ENCODE measurements at regions not wholly inside any gene's neighbourhood (a gene's known extent, or its start where the extent isn't known, plus 50 kb on each side); places are given as distances from the start of the nearest gene placed in this dataset.

DNA sequence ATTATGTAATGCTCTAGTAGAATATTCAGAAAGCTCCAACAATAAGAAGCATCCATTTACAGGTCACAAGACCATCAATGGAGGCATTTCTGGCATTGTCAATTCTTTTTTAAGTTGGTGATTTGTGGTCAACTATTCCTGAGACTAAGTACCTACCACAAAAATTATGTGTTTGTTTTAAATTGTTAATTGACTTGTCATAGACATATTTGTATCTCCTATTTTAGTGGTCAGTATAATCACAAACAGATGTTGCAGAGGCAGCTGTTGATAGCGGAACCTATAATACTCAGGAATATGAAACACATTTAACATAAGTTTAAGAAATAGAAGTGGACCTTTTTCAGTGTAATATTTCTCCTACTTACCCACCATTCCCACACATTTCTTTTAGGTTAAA, 430.1 kb downstream of the CCDC85A start:
- DNase-seq (ENCODE audit: low read depth in 3 of 3) = no peak

DNA sequence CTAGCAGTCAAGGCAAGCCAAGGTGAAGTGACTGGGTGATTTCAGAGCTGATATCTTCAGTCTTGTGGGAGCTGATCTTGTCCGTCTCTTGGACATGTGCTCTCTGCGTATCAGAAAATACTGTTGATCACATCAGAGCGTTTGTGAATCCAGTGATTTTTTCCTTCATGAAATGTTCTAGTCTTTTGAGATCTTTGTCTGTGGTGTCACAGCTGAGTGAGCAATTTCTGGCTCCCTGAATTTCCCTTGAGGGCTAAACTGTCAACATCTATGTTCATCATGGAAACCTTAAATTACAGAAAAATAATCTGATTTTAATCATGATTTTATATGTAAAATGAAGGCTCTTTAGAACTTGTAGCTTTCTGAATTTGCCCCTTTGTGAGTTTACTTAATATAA, 432.0 kb downstream of the CCDC85A start:
- DNase-seq (ENCODE audit: low read depth in 3 of 3) = no peak

DNA sequence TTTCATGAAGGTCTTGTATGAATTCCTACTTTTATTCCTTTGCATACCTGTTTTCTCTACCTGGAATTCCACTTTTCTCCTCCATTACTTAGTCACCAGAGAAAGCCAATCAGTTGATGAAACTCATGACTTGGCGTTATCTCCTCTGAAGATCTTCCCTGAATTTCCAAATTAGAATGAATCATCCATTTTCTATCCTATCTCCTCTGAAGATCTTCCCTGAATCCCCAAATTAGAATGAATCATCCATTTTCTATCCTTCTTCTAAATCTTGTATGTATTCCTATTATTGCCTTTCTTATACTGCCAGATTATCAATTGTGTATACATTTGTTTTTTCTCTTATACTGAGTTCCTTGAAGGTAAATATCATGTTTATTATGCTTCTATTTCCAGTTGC, 440.4 kb downstream of the CCDC85A start:
- DNase-seq (ENCODE audit: low read depth in 3 of 3) = no peak

DNA sequence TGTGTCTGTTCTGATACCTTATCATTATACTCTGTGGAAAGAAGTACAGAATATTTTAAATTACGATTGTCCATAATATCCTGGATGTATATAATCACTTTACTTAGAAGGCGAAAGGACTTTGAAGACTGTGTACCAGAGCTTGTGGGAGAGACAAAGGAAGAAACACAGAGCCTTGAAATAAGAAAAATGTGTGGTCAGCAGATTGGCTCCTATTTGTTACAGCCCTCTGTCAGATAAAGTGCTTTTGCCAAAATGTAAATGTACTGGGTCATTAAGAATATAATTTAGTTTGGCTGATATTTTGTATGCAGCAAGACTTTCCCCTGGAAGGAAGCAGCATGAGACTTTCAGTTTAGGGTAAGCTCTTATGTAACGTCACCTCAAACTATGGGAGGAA, 443.1 kb downstream of the CCDC85A start:
- no peak for DNase-seq (ENCODE audit: low read depth in 3 of 3)

DNA sequence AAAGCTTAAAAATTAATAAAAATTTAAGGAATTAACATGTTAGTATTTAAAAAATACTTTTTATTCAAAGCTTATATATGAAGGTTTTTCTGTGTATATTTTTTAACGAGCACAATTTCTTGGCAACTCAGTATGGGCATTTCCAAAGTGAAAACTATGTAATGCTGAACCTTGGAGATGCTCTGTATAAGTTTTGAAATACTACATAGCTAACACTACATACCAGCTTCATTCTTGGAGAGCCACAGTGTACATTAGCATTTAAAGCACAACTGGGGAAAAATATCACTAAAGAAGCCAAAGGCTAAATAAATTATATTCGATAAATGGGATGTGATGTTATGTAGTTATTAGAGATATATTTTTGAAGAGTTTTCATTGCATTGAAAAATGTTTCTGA, 446.5 kb downstream of the CCDC85A start:
- no peak for DNase-seq (ENCODE audit: low read depth in 3 of 3)

DNA sequence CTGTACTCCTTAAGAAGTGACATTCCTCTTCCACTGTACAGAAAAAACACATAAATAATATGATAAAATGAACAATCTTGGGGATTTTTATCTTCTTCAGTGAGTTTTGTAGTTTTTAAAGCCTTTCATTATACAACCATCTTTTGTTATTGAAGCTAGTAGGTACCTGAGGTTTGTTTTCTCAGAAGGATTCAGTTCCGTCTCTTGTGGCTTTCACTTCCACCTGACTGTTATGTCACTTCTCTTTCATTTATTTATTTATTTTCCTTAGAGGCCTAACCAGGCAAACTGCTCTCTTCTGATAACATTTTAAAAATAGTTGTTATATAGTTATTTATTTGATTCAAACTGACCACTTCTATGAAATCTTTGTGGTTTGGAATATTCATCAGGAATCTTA, 464.2 kb downstream of the CCDC85A start:
- DNase-seq (ENCODE audit: low read depth in 3 of 3) = no peak

DNA sequence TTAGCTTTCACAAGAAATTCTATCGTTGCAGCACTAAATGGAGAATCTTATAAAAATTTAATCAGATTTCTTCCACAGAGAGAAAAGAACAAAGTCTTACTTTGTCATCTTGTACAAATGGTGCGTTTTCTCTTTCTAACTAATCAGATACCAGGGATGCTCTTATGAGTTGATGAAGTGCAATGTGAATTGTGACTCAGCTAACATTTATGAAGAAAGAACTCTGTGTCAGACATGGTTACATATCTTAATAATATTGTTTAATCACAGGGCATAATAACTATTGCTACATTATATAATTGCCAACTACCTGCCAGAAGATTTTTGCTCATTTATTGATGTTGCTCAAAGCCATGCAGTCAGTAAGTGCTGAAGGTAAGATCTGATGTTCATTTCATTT, 465.0 kb downstream of the CCDC85A start:
- DNase-seq (ENCODE audit: low read depth in 3 of 3) = no peak

DNA sequence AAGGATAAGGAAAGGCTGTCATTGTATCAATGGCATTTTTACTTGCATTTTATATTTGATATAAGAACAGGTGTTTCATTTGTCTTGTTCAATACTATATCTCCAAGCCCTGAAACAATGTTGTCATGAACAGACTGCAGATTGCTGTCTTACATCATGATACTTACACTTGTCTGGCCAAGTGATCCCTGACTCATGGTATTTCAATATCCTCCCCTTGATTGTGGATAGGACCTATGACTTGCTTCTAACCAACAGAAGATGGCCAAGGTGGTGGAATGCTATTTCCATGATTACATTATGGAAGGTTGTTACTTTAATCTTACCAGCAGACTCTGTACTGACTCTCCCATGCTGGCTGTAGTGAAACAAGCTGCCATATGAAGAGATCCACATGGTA, 471.1 kb downstream of the CCDC85A start:
- DNase-seq (ENCODE audit: low read depth in 3 of 3) = no peak

DNA sequence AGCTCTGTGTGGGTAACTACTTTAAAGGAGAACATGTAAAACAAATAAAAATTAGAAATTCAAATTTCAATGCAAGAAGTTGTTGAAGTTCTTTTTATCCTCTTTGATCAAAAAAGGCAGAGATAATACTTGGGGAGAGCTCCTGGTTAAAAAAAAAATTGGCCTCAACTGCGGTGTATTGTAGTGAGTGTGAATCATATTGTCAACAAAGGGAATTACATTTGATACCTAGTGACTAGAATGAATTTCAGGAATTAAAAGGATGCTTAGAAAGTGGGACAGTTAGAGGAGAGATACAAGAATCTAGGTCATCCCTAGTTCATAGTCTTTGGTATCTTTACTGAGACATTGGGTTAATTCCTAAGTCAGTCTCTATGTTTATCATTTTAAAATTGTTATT, 473.0 kb downstream of the CCDC85A start:
- DNase-seq (ENCODE audit: low read depth in 3 of 3) = no peak

DNA sequence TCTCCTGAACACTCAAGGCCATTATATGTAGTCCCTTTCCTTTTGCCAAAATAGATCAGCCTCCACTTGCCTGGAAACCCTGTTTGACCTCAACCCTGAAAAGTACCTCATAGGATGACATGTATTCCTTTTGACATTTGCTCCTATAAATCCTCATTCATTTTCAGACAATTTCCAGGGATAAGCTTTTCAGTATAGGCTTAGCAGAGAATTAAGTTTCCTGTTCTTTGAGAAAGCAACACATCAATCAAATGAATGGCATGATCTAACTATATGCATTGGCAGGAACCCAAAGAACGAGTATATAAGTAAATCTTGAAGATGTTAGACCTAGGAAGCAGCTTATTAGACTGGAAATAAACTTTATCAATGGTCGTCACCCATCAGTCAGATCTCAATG, 483.0 kb downstream of the CCDC85A start:
- no peak for DNase-seq (ENCODE audit: low read depth in 3 of 3)

DNA sequence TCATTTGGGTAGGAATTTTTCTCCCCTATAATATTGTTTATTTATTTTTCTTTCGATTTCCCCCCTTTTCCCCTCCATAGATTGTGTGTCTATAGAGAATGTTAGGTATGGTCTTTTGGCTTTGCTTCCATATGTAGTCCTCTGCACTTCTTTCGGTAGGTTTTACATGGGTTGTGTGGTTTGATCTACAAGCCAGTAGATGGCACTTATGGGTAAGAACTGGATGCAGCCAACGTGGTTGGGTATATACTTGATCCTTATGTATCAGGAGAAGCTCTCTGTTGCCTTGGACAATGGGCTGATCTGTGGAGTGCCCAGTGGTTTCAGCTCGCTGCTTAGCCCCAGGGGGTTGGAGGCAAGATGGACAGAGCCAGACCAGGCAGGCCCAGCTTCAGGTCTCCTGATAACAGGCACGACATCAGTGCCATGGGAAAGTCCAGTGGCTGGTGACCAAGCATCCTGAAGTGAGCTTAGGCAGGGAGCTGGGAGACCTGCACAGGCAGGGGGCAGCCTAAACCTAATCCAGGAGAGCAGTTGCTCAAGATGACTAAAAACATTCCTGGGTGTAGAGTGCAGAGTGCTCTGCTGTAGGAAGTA, 488.3 kb downstream of the CCDC85A start:
- no peak for DNase-seq (ENCODE audit: low read depth in 3 of 3)

DNA sequence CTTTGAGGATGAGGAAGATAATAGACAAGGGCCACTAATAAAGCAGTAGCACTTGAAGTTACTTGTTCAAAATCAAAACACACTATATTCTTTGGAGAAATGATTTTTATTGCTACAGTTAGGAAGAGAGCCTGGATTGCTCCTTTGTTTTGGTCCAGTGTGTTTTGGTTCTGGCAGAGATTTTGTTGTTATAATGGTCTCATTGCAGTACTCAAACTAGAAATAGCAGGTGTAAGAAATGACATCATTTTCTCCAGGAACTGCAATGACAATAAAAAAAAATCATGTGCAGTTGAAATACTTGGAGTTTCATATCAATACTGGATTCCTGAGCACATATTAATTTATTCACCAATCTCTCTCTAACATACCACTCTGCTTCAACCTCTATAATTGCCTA, 490.3 kb downstream of the CCDC85A start:
- no peak for DNase-seq (ENCODE audit: low read depth in 3 of 3)

DNA sequence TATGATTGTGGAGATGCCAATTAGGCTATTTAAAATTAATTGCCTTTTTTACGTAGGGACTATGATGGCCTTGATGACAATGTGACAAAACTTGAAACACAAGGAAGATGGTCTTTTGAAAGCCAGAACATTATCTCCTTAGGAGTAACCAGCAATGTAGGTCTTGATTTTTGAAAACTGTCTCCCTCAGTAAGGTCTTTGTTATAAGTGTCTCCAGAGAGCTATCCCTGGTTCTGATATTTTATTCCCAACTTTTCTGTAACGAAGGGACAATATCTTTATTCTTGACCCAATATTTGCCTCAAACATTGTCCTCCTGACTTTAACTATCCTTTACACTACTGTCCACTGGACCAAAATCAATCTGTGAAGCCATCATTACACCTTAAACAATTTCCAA, 493.2 kb downstream of the CCDC85A start:
- no peak for DNase-seq (ENCODE audit: low read depth in 3 of 3)

DNA sequence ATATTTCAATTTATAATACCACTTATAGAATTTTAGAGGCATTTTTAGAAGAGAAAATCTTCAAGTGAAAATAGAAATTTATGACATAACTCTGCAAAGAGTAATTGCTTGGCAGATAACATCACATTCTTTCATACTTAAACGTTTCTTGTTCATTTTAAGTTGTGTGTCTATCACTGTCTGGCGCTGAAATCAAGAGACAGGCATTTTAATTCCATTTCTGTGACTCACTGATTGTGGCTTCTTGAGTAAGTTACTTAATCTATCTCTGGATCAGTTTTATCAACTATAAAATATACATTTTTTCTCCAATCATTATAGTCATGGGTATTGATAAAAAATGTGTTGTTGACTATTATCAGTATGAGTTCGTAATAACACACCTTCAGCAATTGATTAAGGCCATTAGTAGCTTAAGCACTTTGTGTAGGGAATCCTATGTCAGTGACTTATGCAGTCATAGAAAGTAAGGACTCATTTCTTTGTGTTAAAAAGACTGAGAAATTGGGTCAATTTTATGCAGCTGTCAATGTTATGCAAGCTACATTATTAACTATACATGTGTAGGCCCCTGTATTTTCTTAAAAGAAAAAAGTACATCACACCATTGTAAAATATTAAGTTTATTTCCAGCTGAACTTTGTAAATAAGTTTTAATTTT, 497.3 kb downstream of the CCDC85A start:
- no peak for DNase-seq (ENCODE audit: low read depth in 3 of 3)

DNA sequence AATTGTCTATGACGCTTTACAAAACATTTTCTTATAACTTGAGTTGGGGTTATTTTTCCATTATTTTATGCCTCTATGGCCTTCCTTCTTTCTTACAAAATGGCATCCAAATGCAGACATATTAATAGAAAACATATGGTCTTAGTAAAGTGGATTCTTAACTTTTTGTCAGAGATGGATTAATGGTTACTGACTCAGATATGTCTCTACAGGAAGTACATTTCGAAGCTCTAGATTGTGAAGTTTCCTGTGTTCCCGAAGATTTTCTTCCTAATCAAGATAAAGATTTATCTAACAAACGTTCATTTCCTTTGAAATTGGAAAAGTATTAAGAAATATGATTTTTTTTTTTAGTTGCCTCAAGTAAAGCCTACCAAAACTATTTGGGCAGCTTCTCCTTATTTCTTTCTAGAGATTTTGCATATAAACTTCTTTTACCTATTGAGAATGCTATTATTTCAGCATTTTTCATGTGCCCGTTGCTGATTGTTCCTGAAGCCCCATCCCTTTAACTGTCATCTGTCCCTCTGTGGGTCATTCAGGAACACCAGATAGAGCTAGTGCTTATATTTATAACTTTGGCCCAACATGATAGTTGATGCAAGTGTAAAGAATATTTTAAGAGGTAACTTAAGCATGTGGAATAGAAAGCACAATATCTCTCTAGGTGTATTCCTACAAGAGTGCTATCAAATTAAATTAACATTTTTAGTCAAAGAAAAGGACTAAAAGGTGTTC, 498.0 kb downstream of the CCDC85A start:
- no peak for DNase-seq (ENCODE audit: low read depth in 3 of 3)

DNA sequence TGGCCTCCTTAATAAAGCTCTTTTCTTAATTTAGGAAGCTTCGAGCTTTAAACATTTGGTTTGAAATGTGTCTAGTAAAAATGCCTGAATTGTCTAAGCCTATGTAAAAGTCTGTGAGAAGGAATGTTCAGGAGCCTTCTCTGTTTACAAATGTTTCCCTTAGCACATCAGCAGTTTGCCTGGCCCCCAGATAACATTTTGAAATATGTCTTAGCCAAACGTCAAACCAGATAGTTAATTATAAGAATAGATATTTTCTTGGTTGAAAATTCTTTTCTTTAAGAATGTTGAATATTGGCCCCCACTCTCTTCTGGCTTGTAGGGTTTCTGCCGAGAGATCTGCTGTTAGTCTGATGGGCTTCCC, 498.6 kb downstream of the CCDC85A start:
- DNase-seq (ENCODE audit: low read depth in 3 of 3) = no peak

DNA sequence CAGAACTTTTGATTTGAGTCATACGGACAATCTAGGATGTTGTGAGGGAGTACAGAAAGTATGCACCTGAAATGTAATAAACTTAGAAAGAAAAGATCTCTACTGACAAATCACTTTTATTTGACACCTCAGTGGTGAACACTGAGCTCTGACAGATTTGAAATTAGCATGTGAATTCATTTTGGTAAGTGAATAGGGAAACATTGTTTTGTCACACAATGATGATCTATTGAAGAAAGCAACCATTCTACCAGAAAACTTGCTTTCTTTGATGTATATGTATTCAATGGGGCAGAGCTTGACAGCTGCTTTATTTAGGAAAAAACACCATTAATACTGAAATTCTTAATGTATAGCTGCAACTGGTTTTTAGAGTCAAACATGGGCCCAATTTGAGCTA, 500.5 kb downstream of the CCDC85A start:
- no peak for DNase-seq (ENCODE audit: low read depth in 3 of 3)

DNA sequence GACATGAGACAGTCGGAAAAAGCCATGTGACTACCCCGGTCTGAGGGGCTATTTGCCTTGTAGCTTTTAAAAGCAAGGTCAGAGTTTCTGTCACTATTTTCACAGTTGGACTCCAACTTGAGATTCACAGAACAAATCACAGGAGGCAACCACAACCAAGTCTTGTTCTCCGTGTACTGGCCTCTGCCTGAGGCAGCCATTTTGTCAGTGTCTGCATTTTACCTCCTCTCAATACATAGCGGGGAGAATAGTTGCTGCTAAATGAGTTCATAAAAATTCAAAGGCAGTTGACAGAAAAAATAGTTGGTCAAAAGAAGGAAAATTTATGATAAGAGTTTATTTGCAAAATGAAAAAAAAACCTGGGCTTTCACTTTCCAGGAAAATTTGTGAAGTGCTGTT, 501.4 kb downstream of the CCDC85A start:
- no peak for DNase-seq (ENCODE audit: low read depth in 3 of 3)

DNA sequence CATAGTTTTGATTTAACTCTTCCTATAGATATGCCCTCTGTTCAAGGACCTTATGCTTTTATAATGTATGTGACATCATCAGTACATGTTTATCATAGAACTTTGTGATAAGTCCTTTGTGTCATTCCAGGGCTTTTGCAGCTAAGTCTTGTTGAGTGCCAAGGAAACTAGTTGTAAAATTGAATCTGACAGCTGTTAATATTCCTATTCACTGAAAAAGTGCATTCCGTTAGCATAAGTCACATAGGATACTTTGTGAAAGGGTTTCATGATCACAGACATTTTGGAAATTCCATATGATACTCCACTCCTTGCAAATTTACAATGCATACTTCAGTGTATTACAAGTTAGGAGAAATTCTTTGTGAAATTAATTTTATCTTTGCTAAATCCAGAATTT, 503.4 kb downstream of the CCDC85A start:
- DNase-seq (ENCODE audit: low read depth in 3 of 3) = no peak

DNA sequence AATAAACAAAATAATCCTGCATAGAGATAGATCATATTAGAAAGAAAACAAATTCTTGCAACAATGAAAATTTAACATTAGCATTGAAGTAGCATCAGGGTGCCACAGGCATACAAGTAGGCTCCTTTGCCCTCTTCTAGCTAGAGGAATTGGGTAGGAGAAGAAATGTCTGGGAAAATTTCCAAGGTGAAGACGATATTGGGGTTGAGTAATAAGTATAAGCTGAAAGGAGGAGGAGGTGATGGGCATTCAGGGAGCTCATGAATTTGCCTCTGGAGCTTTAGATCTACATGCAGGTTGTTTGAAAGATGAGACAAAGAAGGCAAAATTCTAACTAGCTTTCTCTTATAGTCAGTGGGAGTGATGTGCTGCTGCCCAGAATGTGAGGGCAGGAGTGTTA, 504.9 kb downstream of the CCDC85A start:
- DNase-seq (ENCODE audit: low read depth in 3 of 3) = no peak

DNA sequence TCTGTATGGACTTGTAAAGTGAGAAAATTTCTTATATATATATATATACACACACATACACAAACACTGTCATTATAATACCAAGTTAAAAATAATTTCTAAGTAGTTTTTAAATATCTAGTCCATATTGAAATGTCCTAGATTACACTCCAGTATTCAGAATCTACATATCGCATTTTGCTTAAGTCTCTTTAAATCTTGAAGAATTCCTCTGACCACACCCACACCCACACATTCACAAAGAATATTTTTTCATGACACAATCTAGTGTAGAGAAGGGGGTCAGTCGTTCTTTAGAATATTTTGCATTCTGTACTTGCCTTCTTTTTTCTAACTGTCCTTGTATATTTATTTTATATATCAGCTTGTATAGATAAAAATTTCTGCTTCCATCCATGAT, 509.7 kb downstream of the CCDC85A start:
- DNase-seq (ENCODE audit: low read depth in 3 of 3) = no peak

DNA sequence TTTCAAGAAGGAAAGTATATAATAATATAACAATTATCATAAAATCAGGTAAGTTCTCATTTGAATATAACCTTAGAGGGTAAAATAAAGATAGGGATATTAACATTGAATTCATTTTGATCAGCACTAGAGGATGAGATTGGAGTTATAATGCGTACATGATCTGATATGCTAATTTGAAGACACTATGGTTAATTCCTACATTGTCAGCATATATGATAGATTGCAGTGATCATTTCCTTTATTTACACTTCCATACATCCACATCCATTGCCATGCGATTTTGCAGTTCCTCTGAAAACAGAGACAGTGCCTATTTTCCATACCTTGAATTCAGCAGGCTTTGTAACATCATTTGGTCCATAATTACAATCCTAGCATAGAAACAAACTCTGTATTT, 519.2 kb downstream of the CCDC85A start:
- DNase-seq (ENCODE audit: low read depth in 3 of 3) = no peak

DNA sequence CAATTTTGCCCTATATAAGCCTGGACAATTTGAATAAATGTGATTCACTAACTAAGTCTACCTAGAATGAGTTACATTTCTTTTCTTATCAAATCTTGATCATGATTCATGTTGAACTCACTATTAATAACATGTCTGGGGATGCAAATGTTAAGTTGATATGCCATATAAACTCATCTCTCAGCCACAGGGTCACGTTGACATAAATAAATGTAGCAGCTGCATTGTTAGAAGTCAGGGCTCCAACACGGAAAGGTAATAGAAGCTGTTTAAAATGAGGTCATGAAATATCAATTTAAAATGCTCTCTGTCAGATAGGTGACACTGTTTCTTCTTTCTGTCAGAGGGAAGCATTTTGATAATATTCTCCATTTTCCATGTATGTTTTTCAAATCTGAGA, 521.9 kb downstream of the CCDC85A start:
- DNase-seq (ENCODE audit: low read depth in 3 of 3) = no peak

DNA sequence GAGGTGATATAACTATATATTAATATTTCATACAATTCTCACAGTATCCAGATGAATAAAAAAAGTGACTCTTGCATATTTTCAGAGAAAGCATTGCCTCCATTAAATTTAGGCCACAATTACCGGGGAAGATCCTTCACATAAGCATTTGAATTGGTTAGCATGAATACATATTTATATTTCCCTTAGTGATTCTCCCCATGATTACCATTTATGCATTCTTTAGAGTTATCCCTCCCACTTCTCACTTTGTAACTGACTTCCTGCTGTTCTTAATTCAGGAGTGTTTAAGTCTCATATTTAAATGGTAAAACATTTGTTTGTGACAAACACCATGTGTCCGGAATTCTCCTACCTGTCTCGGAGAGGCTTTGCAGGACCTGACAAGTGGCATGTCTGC, 523.4 kb downstream of the CCDC85A start:
- DNase-seq (ENCODE audit: low read depth in 3 of 3) = no peak

Data from stimulated activated CD4-positive, alpha-beta T cell treated with anti-CD3 and anti-CD28 coated beads, TNF-alpha, amount 100 ng/mL, for 4 hours (primary cell).